Hepatocyte (in vitro differentiated cells): ENCODE measurements at regions not wholly inside any gene's neighbourhood (a gene's known extent, or its start where the extent isn't known, plus 50 kb on each side); places are given as distances from the start of the nearest gene placed in this dataset.

Source experiments
- DNase-seq: peaks from one replicate; pipeline ENCODE4 v3.0.0-alpha.2; 2016; ENCODE audit warnings: low spot score
- H2AFZ ChIP-seq: fragments of 200-600 bp; sonication (generic); 2 replicates; pipeline ENCODE4 v1.6.0; 2016; ENCODE audit warnings: antibody characterized with exemption, mild to moderate bottlenecking
- H3K27ac ChIP-seq: fragments of 200-600 bp; sonication (generic); 2 replicates; pipeline ENCODE4 v1.5.1; 2016; ENCODE audit warnings: mild to moderate bottlenecking
- H3K27me3 ChIP-seq: fragments of 200-600 bp; sonication (generic); 2 replicates; pipeline ENCODE4 v1.6.1; 2016
- H3K36me3 ChIP-seq: fragments of 200-600 bp; sonication (generic); replicated peaks from 2 replicates; pipeline ENCODE4 v1.5.1; 2016; ENCODE audit warnings: low read depth; ENCODE audit not compliant: insufficient read depth
- H3K4me1 ChIP-seq: fragments of 200-600 bp; sonication (generic); 2 replicates; pipeline ENCODE4 v1.5.1; 2016; ENCODE audit warnings: mild to moderate bottlenecking, moderate library complexity; ENCODE audit not compliant: insufficient read depth
- H3K4me2 ChIP-seq: fragments of 200-600 bp; sonication (generic); 2 replicates; pipeline ENCODE4 v1.6.0; 2016
- H3K4me3 ChIP-seq: fragments of 200-600 bp; sonication (generic); 2 replicates; pipeline ENCODE4 v1.5.1; 2016; ENCODE audit warnings: mild to moderate bottlenecking
- H3K79me2 ChIP-seq: fragments of 200-600 bp; sonication (generic); 2 replicates; pipeline ENCODE4 v1.6.0; 2017; ENCODE audit warnings: mild to moderate bottlenecking
- H3K9me2 ChIP-seq: fragments of 200-600 bp; sonication (generic); replicated peaks from 2 replicates; pipeline ENCODE4 v1.6.0; 2017; ENCODE audit warnings: mild to moderate bottlenecking; ENCODE audit not compliant: insufficient read depth
- H3K9me3 ChIP-seq: fragments of 200-600 bp; sonication (generic); 2 replicates; pipeline ENCODE4 v1.5.1; 2016; ENCODE audit warnings: low read depth, mild to moderate bottlenecking
- H4K20me1 ChIP-seq: fragments of 200-600 bp; sonication (generic); 2 replicates; pipeline ENCODE4 v1.6.0; 2016; ENCODE audit warnings: mild to moderate bottlenecking; ENCODE audit not compliant: insufficient read depth, poor library complexity, severe bottlenecking
- EZH2 ChIP-seq: fragments of 200-600 bp; sonication (generic); IDR thresholded peaks from 2 replicates; pipeline ENCODE4 v1.6.1; 2016; ENCODE audit warnings: antibody characterized with exemption, mild to moderate bottlenecking, borderline replicate concordance
- EZH2phosphoT487 ChIP-seq: fragments of 200-600 bp; sonication (generic); IDR thresholded peaks from one replicate; pipeline ENCODE4 v1.6.1; 2018; ENCODE audit warnings: antibody characterized with exemption, mild to moderate bottlenecking, low read depth, moderate library complexity; ENCODE audit not compliant: unreplicated experiment, severe bottlenecking
- WGBS: methylation state at CpG from one replicate; pipeline ENCODE4 v1.1.6; 2016; ENCODE audit warnings: low lambda C conversion rate; ENCODE audit errors: missing lambda C conversion rate; 5-methylcytosine and 5-hydroxymethylcytosine counted together
- TF ChIP-seq, protein P1 (sequence below): fragments of 200-600 bp; sonication (generic); IDR thresholded peaks from 2 replicates; pipeline ENCODE4 v1.5.1; 2016; ENCODE audit warnings: antibody characterized with exemption, mild to moderate bottlenecking; ENCODE audit not compliant: poor library complexity

DNA sequence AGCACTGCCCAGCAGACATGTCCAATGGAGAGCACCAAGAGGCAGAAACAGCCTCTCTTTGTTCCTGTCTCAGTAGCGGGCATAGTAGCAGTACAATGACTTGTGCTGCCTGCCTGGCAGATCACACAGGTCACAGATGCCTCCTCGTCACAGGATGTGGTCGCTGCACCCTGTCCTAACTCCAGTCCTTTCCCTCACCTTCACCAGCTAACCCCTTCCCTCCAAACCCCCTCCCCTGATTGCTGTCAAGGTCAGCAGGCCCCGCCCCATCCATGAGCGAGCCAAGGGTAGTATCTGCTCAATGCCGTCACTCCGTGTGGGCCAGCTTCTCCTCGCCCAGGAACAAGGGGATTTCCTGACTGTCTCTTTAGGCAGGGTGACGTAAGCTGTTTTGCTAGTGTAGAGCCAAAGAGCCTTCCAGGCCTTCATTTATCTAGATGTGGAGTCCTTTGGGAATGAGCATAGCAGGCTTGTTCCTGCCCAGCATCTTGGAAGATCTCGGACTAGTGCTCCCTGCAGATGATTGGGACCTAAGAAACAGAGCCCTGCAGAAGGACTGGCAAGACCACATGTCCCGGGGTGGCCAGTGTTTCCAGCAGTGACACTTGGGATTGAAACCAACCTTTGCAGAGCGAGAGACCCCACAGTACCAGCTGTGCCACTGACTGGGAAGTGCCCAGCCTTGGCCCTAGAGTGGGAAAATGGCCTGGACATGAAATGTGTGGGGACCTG is 75.9 kb upstream of the TNRC6C start:
- DNase-seq = peak; percentile 47
- H4K20me1 ChIP-seq = no peaks in the 10 kb centered on the region
- H3K27me3 ChIP-seq = no peaks in the 10 kb centered on the region
- no peak overlapping the region for H3K27ac ChIP-seq
- no peaks in the 10 kb centered on the region for H3K9me3 ChIP-seq
- TF ChIP-seq EZH2phosphoT487 (no peak), EZH2 (no peak)
- TF ChIP-seq, protein P1, sequence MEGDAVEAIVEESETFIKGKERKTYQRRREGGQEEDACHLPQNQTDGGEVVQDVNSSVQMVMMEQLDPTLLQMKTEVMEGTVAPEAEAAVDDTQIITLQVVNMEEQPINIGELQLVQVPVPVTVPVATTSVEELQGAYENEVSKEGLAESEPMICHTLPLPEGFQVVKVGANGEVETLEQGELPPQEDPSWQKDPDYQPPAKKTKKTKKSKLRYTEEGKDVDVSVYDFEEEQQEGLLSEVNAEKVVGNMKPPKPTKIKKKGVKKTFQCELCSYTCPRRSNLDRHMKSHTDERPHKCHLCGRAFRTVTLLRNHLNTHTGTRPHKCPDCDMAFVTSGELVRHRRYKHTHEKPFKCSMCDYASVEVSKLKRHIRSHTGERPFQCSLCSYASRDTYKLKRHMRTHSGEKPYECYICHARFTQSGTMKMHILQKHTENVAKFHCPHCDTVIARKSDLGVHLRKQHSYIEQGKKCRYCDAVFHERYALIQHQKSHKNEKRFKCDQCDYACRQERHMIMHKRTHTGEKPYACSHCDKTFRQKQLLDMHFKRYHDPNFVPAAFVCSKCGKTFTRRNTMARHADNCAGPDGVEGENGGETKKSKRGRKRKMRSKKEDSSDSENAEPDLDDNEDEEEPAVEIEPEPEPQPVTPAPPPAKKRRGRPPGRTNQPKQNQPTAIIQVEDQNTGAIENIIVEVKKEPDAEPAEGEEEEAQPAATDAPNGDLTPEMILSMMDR = no peak
- no peaks in the 10 kb centered on the region for H3K79me2 ChIP-seq
- 78% methylated on average over 12 of the region's 12 CpGs for WGBS
- no peaks in the 10 kb centered on the region for H3K9me2 ChIP-seq
- H3K4me1 ChIP-seq = peaks cover 5% of the 10 kb centered on the region
- H3K4me3 ChIP-seq = no peak overlapping the region
- no peaks in the 10 kb centered on the region for H3K36me3 ChIP-seq
- H2AFZ ChIP-seq = no peak overlapping the region
- no peak overlapping the region for H3K4me2 ChIP-seq

DNA sequence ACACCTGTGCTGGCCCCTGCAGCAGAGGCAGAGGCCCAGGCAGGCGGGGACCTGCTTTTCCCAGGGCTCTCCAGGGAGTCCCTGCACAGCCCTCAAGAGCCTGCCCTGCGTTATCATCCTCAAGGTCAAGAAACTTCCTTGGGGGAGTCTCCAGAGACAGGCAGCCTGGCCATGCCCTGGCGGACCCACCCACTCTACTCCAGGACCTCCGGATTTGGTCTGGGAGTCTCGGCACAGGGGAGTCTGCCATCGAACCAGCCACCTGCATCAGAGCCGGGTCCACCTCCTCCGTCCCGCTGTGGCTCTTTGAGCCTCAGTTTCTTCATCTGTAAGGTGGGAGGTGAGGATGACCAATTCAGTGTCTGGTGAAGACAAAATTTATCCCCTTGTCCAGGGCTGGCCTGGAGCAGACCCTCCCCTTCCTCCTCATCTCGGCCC is 75.3 kb upstream of the TNRC6C start:
- no peak for DNase-seq
- Histone ChIP-seq H3K27ac (no peak overlapping the region), H3K4me3 (no peak overlapping the region), H3K4me2 (no peak overlapping the region), H3K79me2 (no peaks in the 10 kb centered on the region), H3K27me3 (no peaks in the 10 kb centered on the region), H3K4me1 (peaks cover 11% of the 10 kb centered on the region), H3K9me2 (no peaks in the 10 kb centered on the region), H3K36me3 (no peaks in the 10 kb centered on the region), H2AFZ (no peak overlapping the region), H4K20me1 (no peaks in the 10 kb centered on the region), H3K9me3 (no peaks in the 10 kb centered on the region)
- WGBS = 93% methylated on average over 10 of the region's 10 CpGs
- no peak for TF ChIP-seq EZH2phosphoT487
- TF ChIP-seq, protein P1 = no peak
- TF ChIP-seq EZH2 = no peak

DNA sequence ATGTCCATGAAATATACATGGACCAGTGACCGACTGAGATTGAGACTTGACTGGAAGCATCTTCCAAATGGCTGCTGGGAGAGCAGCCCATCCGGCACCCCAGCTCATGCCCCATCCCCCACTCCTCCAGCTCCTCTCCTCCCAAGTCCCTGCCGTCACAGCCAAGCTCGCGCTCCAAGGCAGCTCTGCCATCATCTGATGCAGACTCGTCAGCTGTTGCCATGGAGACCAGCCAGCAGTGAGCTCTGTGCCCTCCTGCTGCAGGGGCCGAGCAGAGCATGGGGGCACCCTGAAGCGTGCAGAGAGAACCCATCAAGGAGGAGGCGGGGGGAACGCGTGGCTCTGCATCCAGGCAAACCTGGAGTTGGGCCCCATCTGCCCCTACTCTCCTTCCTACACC is 74.5 kb upstream of the TNRC6C start:
- no peak overlapping the region for H3K4me2 ChIP-seq
- H2AFZ ChIP-seq = no peak overlapping the region
- no peak overlapping the region for H3K4me3 ChIP-seq
- no peaks in the 10 kb centered on the region for H3K27me3 ChIP-seq
- H3K36me3 ChIP-seq = no peaks in the 10 kb centered on the region
- TF ChIP-seq EZH2 (no peak), EZH2phosphoT487 (no peak)
- TF ChIP-seq, protein P1 = no peak
- H3K9me3 ChIP-seq = no peaks in the 10 kb centered on the region
- WGBS = 53% methylated on average over 11 of the region's 11 CpGs
- no peak overlapping the region for H3K27ac ChIP-seq
- no peaks in the 10 kb centered on the region for H4K20me1 ChIP-seq
- DNase-seq = peak; percentile 63
- H3K79me2 ChIP-seq = no peaks in the 10 kb centered on the region
- peaks cover 12% of the 10 kb centered on the region for H3K4me1 ChIP-seq
- H3K9me2 ChIP-seq = no peaks in the 10 kb centered on the region
